ENCODE measurements at regions not wholly inside any gene's neighbourhood (a gene's known extent, or its start where the extent isn't known, plus 50 kb on each side); places are given as distances from the start of the nearest gene placed in this dataset.

- TF ChIP-seq POLR2A (IDR thresholded peaks at IDR 0.05) (no peak), CTCF (IDR thresholded peaks at IDR 0.05) (no peak), POLR2AphosphoS5 (IDR thresholded peaks at IDR 0.05) (no peak), EP300 (IDR thresholded peaks at IDR 0.05) (no peak)
Observed at GRCh38 chr22:48882636-48883200, 945.0 kb downstream of the BRD1 start.
